Heart right ventricle (tissue), 16 donors: ENCODE measurements at regions not wholly inside any gene's neighbourhood (a gene's known extent, or its start where the extent isn't known, plus 50 kb on each side); places are given as distances from the start of the nearest gene placed in this dataset.

Experiments
- ATAC-seq, 8 donors: fragments of 200-7000 bp; cut with Tn5 transposase; one replicate each; pipeline ENCODE4 v1.9.1; 2020; ENCODE audit warnings: mild to moderate bottlenecking in 8 of 8, moderate library complexity in 8 of 8, moderate number of reproducible peaks in 1 of 8
- DNase-seq, 2 donors: peaks; one replicate each; pipeline ENCODE4 v3.0.0-alpha.2; 2020
- H3K27ac ChIP-seq, 10 donors: fragments of 200-600 bp; sonication (generic) in 2 of 10; one replicate each; pipeline versions ENCODE4 v1.5.0 to v1.8.0; 2020 to 2022; ENCODE audit warnings: mild to moderate bottlenecking in 3 of 10
- H3K27me3 ChIP-seq, 7 donors: fragments of 200-600 bp; one replicate each; pipeline ENCODE4 v1.8.0; 2021 to 2022; ENCODE audit warnings: mild to moderate bottlenecking in 2 of 7
- H3K36me3 ChIP-seq, 9 donors: fragments of 200-600 bp; sonication (generic) in 1 of 9; one replicate each; pipeline versions ENCODE4 v1.5.0 to v1.8.0; 2020 to 2022; ENCODE audit warnings: mild to moderate bottlenecking in 2 of 9
- H3K4me1 ChIP-seq, 9 donors: fragments of 200-600 bp; sonication (generic) in 1 of 9; one replicate each; pipeline versions ENCODE4 v1.5.0 to v1.8.0; 2020 to 2022; ENCODE audit warnings: mild to moderate bottlenecking in 4 of 9
- H3K4me3 ChIP-seq, 10 donors: fragments of 200-600 bp; sonication (generic) in 2 of 10; one replicate each; pipeline versions ENCODE4 v1.5.0 to v1.8.0; 2020 to 2022; ENCODE audit warnings: mild to moderate bottlenecking in 7 of 10, moderate library complexity in 2 of 10
- H3K9me3 ChIP-seq, 11 donors: fragments of 200-600 bp in 10 of 11; sonication (generic) in 2 of 11; one replicate each; pipeline versions ENCODE4 v1.5.0 to v1.8.0; 2013 to 2022; ENCODE audit warnings: mild to moderate bottlenecking in 2 of 11, control low read depth in 1 of 11, moderate library complexity in 1 of 11
- CTCF ChIP-seq, 9 donors: fragments of 200-600 bp; sonication (generic) in 2 of 9; IDR thresholded peaks; one replicate each; pipeline versions ENCODE4 v1.5.0 to v1.8.0; 2021 to 2022; ENCODE audit warnings: antibody characterized with exemption in 9 of 9, mild to moderate bottlenecking in 5 of 9, moderate library complexity in 1 of 9
- WGBS, 2 donors: extraction: QIAGEN DNeasy Blood & Tissue Kit; methylation state at CpG; one replicate each; pipeline ENCODE4 v1.1.7; 2013; ENCODE audit warnings: inconsistent platforms in 1 of 2; 5-methylcytosine and 5-hydroxymethylcytosine counted together
- intact Hi-C, 10 donors: fragments of 100-400 bp; cut with DNase I; formaldehyde crosslinking; loops; one replicate each; pipeline versions ENCODE4 v1.11.1 to v1.14.2; 2022
- donor health status: Arrhythmogenic right ventricular cardiomyopathy.
- donor health status: ischemic (EF 13 %, LVEDD 7.1; RV severe dilation, severe dysfunction).
- donor health status: healthy with polysubstance abuse.
- donor health status: DM: no; HTN: yes; CAD: no.
- donor health status: DM: no; HTN: no; CAD: no.
- donor health status: ischemic (EF 25% LVEDD 6.9; RV normal size, moderate dysfunction).
- donor health status: ischemic (EF 25% LVEDD 5.7; RV mildly dilated, moderate dysfunction).
- donor health status: healthy.
- donor health status: DM: yes; HTN: yes; CAD: no.
- donor health status: Ischemic cardiomyopathy.
- donor health status: ischemic (EF 35%, LVEDD 5.7; RV mildly dilated, moderate dysfunction).
- donor health status: nonischemic (EF 11% LVEDD 7.7; RV severe dilation, severe dysfunction).
- donor health status: DM: yes; HTN: yes; CAD: no.
- donor health status: PGD.
- donor health status: ischemic (EF 29% LVEDD 5.4; RV normal size, mild dysfunction).
- donor health status: nonischemic (EF 23%, LVEDD 6.1; RV moderate dilation, normal function).

GRCh38 chr1:163924041-163924440, 602.3 kb downstream of the NUF2 start:
- H3K9me3 ChIP-seq: peaks cover 0 to 7% (median 0%) of the 10 kb centered on the region in 11 donors
- 90 to 92% methylated on average over 3 of the region's 3 CpGs for WGBS, 2 donors
- no peak for DNase-seq
- H3K27ac ChIP-seq: no peak overlapping the region
- peaks cover 0 to 17% (median 0%) of the 10 kb centered on the region in 9 donors for H3K4me1 ChIP-seq
- no peak overlapping the region for H3K4me3 ChIP-seq
- TF ChIP-seq CTCF (IDR thresholded peaks at IDR 0.05): no peak
- ATAC-seq: no peak
- H3K36me3 ChIP-seq: no peaks in the 10 kb centered on the region
- intact Hi-C loops: loop anchor here in 1 of 10 donors (10.0 kb wide), 1 partner anchor 861 kb away; no protein-coding TSS in a partner anchor
- H3K27me3 ChIP-seq: no peaks in the 10 kb centered on the region

- Histone ChIP-seq H3K4me1 (peaks cover 0 to 17% (median 0%) of the 10 kb centered on the region in 9 donors), H3K36me3 (no peaks in the 10 kb centered on the region), H3K9me3 (peaks cover 0 to 7% (median 0%) of the 10 kb centered on the region in 11 donors), H3K27ac (peak overlapping the region in 3 of 10 donors; percentile 20 to 54 (median 42)), H3K4me3 (no peak overlapping the region), H3K27me3 (no peaks in the 10 kb centered on the region)
- TF ChIP-seq CTCF (IDR thresholded peaks at IDR 0.05): no peak
- DNase-seq: no peak
- WGBS, 2 donors: 87 to 90% methylated on average over 1 of the region's 1 CpG
- intact Hi-C loops: loop anchor here in 1 of 10 donors (10.0 kb wide), 1 partner anchor 857 kb away; no protein-coding TSS in a partner anchor
- no peak for ATAC-seq
Observed at GRCh38 chr1:163927493-163927892, 605.7 kb downstream of the NUF2 start.

GRCh38 chr1:163928069-163928468, 606.3 kb downstream of the NUF2 start:
- Histone ChIP-seq H3K27ac (peak overlapping the region in 5 of 10 donors; percentile 4 to 54 (median 20)), H3K27me3 (no peaks in the 10 kb centered on the region), H3K9me3 (peaks cover 0 to 7% (median 0%) of the 10 kb centered on the region in 11 donors), H3K36me3 (no peaks in the 10 kb centered on the region), H3K4me1 (peaks cover 0 to 17% (median 0%) of the 10 kb centered on the region in 9 donors), H3K4me3 (no peak overlapping the region)
- TF ChIP-seq CTCF (IDR thresholded peaks at IDR 0.05): no peak
- peak in 1 of 2 donors; percentile 11 for DNase-seq
- intact Hi-C loops: loop anchor here in 1 of 10 donors (10.0 kb wide), 1 partner anchor 857 kb away; no protein-coding TSS in a partner anchor
- ATAC-seq: peak in 7 of 8 donors; percentile 35 to 86 (median 69)

- ATAC-seq (no peak), DNase-seq (no peak)
- intact Hi-C loops: loop anchor here in 1 of 10 donors (10.0 kb wide), 1 partner anchor 856 kb away; no protein-coding TSS in a partner anchor
- H3K4me3 ChIP-seq: no peak overlapping the region
- peaks cover 0 to 7% (median 0%) of the 10 kb centered on the region in 11 donors for H3K9me3 ChIP-seq
- peak overlapping the region in 4 of 10 donors; percentile 4 to 54 (median 30) for H3K27ac ChIP-seq
- H3K36me3 ChIP-seq: no peaks in the 10 kb centered on the region
- no peaks in the 10 kb centered on the region for H3K27me3 ChIP-seq
- H3K4me1 ChIP-seq: peaks cover 0 to 17% (median 0%) of the 10 kb centered on the region in 9 donors
- no peak for TF ChIP-seq CTCF (IDR thresholded peaks at IDR 0.05)
Observed at GRCh38 chr1:163928651-163929050, 606.9 kb downstream of the NUF2 start.
